GM12864 (cell line): ENCODE measurements at regions not wholly inside any gene's neighbourhood (a gene's known extent, or its start where the extent isn't known, plus 50 kb on each side); places are given as distances from the start of the nearest gene placed in this dataset.

Source experiments
- DNase-seq: peaks from one replicate; pipeline ENCODE4 v3.0.0-alpha.2; 2011; ENCODE audit warnings: low read depth
- H3K4me3 ChIP-seq: 2 replicates; pipeline ENCODE4 v1.5.1; 2011; ENCODE audit warnings: mild to moderate bottlenecking, low read depth, low read length, control low read depth
- TF ChIP-seq, protein P1 (sequence below): IDR thresholded peaks from 2 replicates; pipeline ENCODE4 v1.5.1; 2011; ENCODE audit warnings: low read depth, mild to moderate bottlenecking, moderate library complexity, low read length, control low read depth, inconsistent platforms; ENCODE audit errors: missing control alignments

DNA sequence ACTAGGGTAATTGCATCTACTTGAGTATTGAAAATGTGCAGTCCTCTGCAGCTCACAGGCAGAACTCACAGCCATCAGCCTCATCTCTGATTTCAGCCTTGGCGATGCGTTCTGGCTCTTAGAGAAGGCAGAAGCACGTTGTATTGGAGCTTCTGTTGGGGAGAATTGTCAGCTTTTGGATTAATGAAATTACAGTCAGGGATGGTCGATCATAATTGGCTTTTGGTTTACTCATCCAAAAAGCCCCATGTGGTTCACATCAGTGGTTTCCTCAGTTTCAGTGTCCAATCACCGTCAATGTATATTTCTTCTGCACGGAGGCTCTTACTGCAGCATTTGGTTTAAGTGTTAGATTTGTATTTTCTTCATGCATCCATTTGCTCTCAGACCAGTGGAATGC lies 218.5 kb upstream of the SOX11 start:
- H3K4me3 ChIP-seq = no peak overlapping the region

DNA sequence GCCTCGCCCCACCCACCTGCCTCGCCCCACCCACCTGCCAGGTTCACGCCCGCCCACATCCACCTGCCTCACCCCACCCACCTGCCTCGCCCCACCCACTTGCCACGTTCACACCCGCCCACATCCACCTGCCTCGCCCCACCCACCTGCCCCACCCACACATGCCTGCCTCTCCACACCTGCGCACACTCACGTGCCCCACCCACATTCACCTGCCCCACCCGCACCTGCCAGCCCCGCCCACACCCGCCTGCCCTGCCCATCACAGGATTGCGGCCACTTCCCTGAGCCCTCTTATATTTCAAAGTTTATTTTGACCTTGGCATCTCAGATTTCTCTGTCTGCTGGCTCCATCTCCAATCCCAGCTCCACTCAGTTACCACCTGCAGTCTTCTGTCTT lies 217.5 kb upstream of the SOX11 start:
- H3K4me3 ChIP-seq = no peak overlapping the region
- no peak for DNase-seq
- TF ChIP-seq, protein P1, sequence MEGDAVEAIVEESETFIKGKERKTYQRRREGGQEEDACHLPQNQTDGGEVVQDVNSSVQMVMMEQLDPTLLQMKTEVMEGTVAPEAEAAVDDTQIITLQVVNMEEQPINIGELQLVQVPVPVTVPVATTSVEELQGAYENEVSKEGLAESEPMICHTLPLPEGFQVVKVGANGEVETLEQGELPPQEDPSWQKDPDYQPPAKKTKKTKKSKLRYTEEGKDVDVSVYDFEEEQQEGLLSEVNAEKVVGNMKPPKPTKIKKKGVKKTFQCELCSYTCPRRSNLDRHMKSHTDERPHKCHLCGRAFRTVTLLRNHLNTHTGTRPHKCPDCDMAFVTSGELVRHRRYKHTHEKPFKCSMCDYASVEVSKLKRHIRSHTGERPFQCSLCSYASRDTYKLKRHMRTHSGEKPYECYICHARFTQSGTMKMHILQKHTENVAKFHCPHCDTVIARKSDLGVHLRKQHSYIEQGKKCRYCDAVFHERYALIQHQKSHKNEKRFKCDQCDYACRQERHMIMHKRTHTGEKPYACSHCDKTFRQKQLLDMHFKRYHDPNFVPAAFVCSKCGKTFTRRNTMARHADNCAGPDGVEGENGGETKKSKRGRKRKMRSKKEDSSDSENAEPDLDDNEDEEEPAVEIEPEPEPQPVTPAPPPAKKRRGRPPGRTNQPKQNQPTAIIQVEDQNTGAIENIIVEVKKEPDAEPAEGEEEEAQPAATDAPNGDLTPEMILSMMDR = no peak

More for the DNA sequence above, 218.5 kb upstream of the SOX11 start:
- TF ChIP-seq, protein P1 = no peak
- DNase-seq = no peak

DNA sequence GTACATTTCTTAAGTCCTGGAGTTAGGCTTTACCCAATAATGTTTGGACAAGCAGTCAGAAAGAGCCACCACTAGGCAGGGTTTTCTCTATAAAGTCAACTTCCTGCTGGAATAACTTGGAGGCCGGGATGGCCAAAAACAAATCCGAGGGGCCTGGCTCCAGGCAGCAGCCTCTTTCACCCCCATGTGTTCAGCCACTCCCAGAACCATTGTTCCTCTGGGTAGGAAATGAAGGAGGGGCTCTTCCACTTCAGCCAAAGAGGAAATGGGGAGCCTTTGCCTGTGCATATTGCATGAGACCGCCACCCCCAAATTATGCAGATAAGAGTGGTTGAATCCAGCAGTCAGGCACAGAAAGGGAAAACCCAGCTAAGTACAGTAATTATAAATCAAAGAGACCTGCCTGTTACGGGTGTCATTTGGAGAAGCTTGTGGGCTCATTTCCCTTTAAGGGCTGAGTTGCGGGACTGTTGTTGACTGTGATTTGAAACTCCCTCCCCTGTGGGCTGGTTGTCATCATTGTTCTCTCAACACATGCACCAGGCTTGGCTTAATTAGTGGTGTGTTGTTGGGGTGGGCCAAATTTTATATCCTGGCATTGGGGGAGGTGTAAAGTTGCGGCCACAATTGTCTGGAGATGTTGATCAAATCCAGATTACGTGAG lies 212.8 kb upstream of the SOX11 start:
- no peak overlapping the region for H3K4me3 ChIP-seq
- TF ChIP-seq, protein P1 = no peak
- no peak for DNase-seq

DNA sequence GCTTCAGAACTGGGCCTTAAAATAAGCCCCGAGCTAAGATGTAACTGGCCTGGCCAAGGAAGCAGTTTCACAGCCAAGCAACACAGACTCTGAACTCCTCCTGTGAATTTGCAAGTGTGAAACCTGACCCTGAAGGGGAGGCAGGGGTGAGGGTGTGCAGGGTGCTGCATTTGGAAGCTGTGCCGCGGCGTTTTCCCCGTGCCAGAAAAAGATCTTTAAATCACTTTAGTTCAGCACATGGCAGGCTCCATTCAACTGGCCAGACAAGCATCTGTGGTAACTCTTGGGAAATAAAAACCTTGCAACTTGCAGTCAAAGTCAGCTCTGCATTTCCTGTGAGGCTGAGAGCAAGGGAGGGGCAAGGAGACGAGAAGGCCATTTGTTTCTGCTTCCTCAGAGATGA lies 209.3 kb upstream of the SOX11 start:
- no peak overlapping the region for H3K4me3 ChIP-seq
- DNase-seq = no peak
- TF ChIP-seq, protein P1 = no peak

DNA sequence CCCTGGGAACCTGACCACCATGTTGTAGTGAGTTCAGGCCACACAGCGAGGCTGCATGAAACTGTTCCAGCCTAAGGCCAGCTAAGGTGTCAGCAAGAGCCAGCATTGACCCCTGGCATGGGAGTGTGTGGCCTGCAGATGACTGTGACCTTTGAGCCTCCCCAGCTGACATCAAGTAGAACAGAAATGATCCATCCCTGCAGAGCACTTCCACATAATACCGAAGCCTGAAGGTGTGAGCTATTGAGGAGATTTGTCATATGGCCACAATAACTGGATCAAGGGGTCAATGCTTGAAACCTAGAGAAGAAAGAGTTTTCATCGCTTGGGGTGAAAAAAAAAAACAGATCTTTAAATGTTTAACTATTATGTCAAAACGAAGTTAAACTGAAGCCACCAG lies 207.3 kb upstream of the SOX11 start:
- no peak overlapping the region for H3K4me3 ChIP-seq
- TF ChIP-seq, protein P1 = no peak
- DNase-seq = no peak

DNA sequence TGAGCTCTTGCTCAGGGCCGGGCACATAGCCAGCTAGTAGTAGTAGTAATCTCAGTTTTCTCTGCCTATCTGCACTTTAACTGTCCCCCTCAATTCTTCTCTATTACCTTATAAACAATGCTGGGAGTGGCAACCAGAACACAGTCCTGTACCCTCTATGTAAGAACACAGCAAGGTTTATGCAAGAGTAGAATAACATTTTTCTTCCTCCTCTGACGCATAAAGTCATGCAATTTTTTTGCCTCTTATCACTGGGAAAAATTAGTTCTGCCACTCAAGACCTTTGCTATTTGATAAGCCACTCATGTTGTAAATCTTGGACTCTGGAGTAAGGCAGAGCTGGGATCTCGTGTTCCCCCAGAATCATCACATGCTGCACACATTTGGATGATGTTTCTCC lies 200.7 kb upstream of the SOX11 start:
- no peak overlapping the region for H3K4me3 ChIP-seq
- TF ChIP-seq, protein P1 = no peak
- no peak for DNase-seq

DNA sequence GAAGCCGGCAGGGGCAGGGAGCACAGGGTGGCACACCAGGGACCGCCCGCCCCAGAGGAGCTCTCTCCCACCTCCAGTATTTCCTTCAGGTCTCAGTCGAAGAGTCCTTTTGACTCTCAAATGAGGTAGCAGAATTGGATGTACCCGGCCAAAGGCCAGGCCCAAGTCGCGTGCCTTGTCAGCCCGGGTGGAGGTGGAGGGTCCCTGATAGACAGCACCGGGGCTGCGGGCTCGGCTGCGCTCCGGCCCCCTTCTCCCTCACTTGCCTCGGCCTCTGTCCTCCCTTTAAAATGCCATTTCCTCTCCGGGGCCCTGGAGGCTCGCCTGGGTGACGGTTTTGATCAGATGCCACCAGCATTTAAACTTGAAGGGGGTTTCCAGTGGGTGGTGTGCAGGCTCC lies 198.9 kb upstream of the SOX11 start:
- TF ChIP-seq, protein P1 = no peak

More for the DNA sequence above, 198.9 kb upstream of the SOX11 start:
- H3K4me3 ChIP-seq = no peak overlapping the region
- DNase-seq = no peak
